ENCODE measurements at regions not wholly inside any gene's neighbourhood (a gene's known extent, or its start where the extent isn't known, plus 50 kb on each side); places are given as distances from the start of the nearest gene placed in this dataset.

GRCh38 chr7:49112647-49113046, 188.3 kb downstream of the CDC14C start:
- no peak overlapping the region for H3K27ac ChIP-seq (ENCODE audit: low read depth, low read length, poor library complexity, severe bottlenecking)
- no peak overlapping the region for H3K4me3 ChIP-seq (ENCODE audit: low read depth, low read length, poor library complexity, severe bottlenecking)
- no peak overlapping the region for H3K4me2 ChIP-seq (ENCODE audit: low read length)
- H3K9ac ChIP-seq (ENCODE audit: low read length): no peak overlapping the region
- no peaks in the 10 kb centered on the region for H4K20me1 ChIP-seq (ENCODE audit: insufficient read depth, low read length)
- no peaks in the 10 kb centered on the region for H3K27me3 ChIP-seq (ENCODE audit: insufficient read depth, low read length)
- no peaks in the 10 kb centered on the region for H3F3A ChIP-seq (ENCODE audit: insufficient read depth, low read length)
- TF ChIP-seq CTCF (IDR thresholded peaks at IDR 0.05; ENCODE audit: low read length) (no peak), EZH2 (IDR thresholded peaks at IDR 0.05; ENCODE audit: borderline replicate concordance, low read length) (no peak)
- no peaks in the 10 kb centered on the region for H3K4me1 ChIP-seq (ENCODE audit: insufficient read depth, low read length, severe bottlenecking)
- H3K79me2 ChIP-seq (ENCODE audit: insufficient read depth, low read length): no peaks in the 10 kb centered on the region
- no peaks in the 10 kb centered on the region for H3K36me3 ChIP-seq (ENCODE audit: insufficient read depth, low read length)
- no peaks in the 10 kb centered on the region for H3K9me3 ChIP-seq (ENCODE audit: low read length)
- H2AFZ ChIP-seq (ENCODE audit: low read length): no peak overlapping the region
- H3K9me2 ChIP-seq (ENCODE audit: low read depth, low read length): peaks cover 7% of the 10 kb centered on the region

DNA sequence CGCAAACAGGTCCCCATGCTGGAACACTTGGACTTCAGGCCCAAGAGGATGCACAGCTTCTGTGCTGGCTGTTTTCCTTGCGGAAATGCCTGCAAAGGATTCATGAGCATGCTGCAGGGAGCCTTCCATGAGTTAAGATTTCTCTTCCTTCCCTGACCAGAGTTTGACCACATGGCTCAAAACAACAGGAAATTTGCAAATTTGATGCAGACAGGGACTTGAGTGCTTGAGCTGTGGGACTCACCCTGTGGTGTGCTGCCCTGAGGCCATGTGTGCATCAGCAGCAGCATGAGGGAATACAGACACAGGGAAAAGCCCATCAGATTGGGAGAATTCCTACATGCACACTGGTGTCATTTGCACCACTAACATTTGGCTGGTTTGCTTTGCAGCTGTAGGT, 195.4 kb downstream of the CDC14C start:
- H3K9me3 ChIP-seq (ENCODE audit: low read length): no peaks in the 10 kb centered on the region
- no peaks in the 10 kb centered on the region for H3K4me1 ChIP-seq (ENCODE audit: insufficient read depth, low read length, severe bottlenecking)
- no peaks in the 10 kb centered on the region for H3K36me3 ChIP-seq (ENCODE audit: insufficient read depth, low read length)
- H2AFZ ChIP-seq (ENCODE audit: low read length): no peak overlapping the region
- no peaks in the 10 kb centered on the region for H3F3A ChIP-seq (ENCODE audit: insufficient read depth, low read length)
- no peak overlapping the region for H3K4me2 ChIP-seq (ENCODE audit: low read length)
- TF ChIP-seq EZH2 (IDR thresholded peaks at IDR 0.05; ENCODE audit: borderline replicate concordance, low read length): no peak
- TF ChIP-seq CTCF (IDR thresholded peaks at IDR 0.05; ENCODE audit: low read length): no peak
- no peaks in the 10 kb centered on the region for H3K79me2 ChIP-seq (ENCODE audit: insufficient read depth, low read length)
- no peak overlapping the region for H3K9ac ChIP-seq (ENCODE audit: low read length)
- H3K27ac ChIP-seq (ENCODE audit: low read depth, low read length, poor library complexity, severe bottlenecking): no peak overlapping the region
- H3K4me3 ChIP-seq (ENCODE audit: low read depth, low read length, poor library complexity, severe bottlenecking): no peak overlapping the region
- no peaks in the 10 kb centered on the region for H4K20me1 ChIP-seq (ENCODE audit: insufficient read depth, low read length)
- H3K9me2 ChIP-seq (ENCODE audit: low read depth, low read length): no peaks in the 10 kb centered on the region
- H3K27me3 ChIP-seq (ENCODE audit: insufficient read depth, low read length): no peaks in the 10 kb centered on the region

DNA sequence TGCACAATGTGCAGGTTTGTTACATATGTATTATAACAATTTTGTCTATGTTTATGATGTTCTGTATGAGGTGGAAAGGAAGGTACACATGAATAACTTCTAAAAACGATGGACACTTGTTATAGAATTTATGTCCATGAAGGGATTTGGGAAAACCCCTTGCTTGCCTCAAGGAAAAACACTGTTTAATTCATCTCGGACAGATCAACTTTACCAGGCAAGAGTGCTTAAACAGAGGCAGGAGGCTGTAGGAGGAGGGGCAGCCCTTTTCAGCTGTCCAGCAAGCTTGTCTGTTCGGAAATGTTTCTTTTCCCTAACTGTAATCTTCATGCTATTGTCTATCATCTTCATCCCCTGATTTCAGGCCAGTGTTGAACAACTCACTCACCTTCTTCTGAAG, 200.9 kb downstream of the CDC14C start:
- H3K27me3 ChIP-seq (ENCODE audit: insufficient read depth, low read length): no peaks in the 10 kb centered on the region

More for the DNA sequence above, 200.9 kb downstream of the CDC14C start:
- no peak overlapping the region for H3K9ac ChIP-seq (ENCODE audit: low read length)
- no peaks in the 10 kb centered on the region for H3K9me2 ChIP-seq (ENCODE audit: low read depth, low read length)
- TF ChIP-seq CTCF (IDR thresholded peaks at IDR 0.05; ENCODE audit: low read length) (no peak), EZH2 (IDR thresholded peaks at IDR 0.05; ENCODE audit: borderline replicate concordance, low read length) (no peak)
- H4K20me1 ChIP-seq (ENCODE audit: insufficient read depth, low read length): no peaks in the 10 kb centered on the region
- no peaks in the 10 kb centered on the region for H3F3A ChIP-seq (ENCODE audit: insufficient read depth, low read length)
- H3K27ac ChIP-seq (ENCODE audit: low read depth, low read length, poor library complexity, severe bottlenecking): no peak overlapping the region
- H2AFZ ChIP-seq (ENCODE audit: low read length): no peak overlapping the region
- H3K4me3 ChIP-seq (ENCODE audit: low read depth, low read length, poor library complexity, severe bottlenecking): no peak overlapping the region
- H3K9me3 ChIP-seq (ENCODE audit: low read length): no peaks in the 10 kb centered on the region
- H3K79me2 ChIP-seq (ENCODE audit: insufficient read depth, low read length): no peaks in the 10 kb centered on the region
- H3K4me2 ChIP-seq (ENCODE audit: low read length): no peak overlapping the region
- no peaks in the 10 kb centered on the region for H3K36me3 ChIP-seq (ENCODE audit: insufficient read depth, low read length)
- no peaks in the 10 kb centered on the region for H3K4me1 ChIP-seq (ENCODE audit: insufficient read depth, low read length, severe bottlenecking)

Measured in OCI-LY1 (cell line).